GM23248 (cell line): ENCODE measurements at regions not wholly inside any gene's neighbourhood (a gene's known extent, or its start where the extent isn't known, plus 50 kb on each side); places are given as distances from the start of the nearest gene placed in this dataset.

ENCODE experiments used
- DNase-seq: peaks from one replicate; pipeline ENCODE4 v3.0.0-alpha.2; 2015
- H2AFZ ChIP-seq: fragments of 200-600 bp; sonication (generic); 2 replicates; pipeline ENCODE4 v1.6.1; 2016; ENCODE audit warnings: antibody characterized with exemption
- H3F3A ChIP-seq: fragments of 200-600 bp; sonication (generic); 2 replicates; pipeline ENCODE4 v1.6.1; 2016; ENCODE audit warnings: mild to moderate bottlenecking, antibody characterized with exemption, mixed run types; ENCODE audit not compliant: insufficient read depth
- H3K27ac ChIP-seq: fragments of 200-600 bp; sonication (generic); 2 replicates; pipeline ENCODE4 v1.5.1; 2016; ENCODE audit warnings: mild to moderate bottlenecking
- H3K27me3 ChIP-seq: fragments of 200-600 bp; sonication (generic); replicated peaks from 2 replicates; pipeline ENCODE4 v1.6.1; 2016; ENCODE audit warnings: mild to moderate bottlenecking; ENCODE audit not compliant: insufficient read depth
- H3K36me3 ChIP-seq: fragments of 200-600 bp; sonication (generic); 2 replicates; pipeline ENCODE4 v1.6.1; 2016; ENCODE audit warnings: low read depth, mild to moderate bottlenecking
- H3K4me1 ChIP-seq: fragments of 200-600 bp; sonication (generic); 2 replicates; pipeline ENCODE4 v1.6.1; 2016; ENCODE audit warnings: mild to moderate bottlenecking; ENCODE audit not compliant: insufficient read depth
- H3K4me2 ChIP-seq: fragments of 200-600 bp; sonication (generic); one replicate; pipeline ENCODE4 v1.6.1; 2016; ENCODE audit warnings: mild to moderate bottlenecking; ENCODE audit not compliant: unreplicated experiment
- H3K4me3 ChIP-seq: fragments of 200-600 bp; sonication (generic); 2 replicates; pipeline ENCODE4 v1.5.1; 2016; ENCODE audit warnings: mild to moderate bottlenecking
- H3K79me2 ChIP-seq: fragments of 200-600 bp; sonication (generic); 2 replicates; pipeline ENCODE4 v1.6.1; 2016; ENCODE audit warnings: mild to moderate bottlenecking; ENCODE audit not compliant: insufficient read depth
- H3K9ac ChIP-seq: fragments of 200-600 bp; sonication (generic); 2 replicates; pipeline ENCODE4 v1.6.1; 2016; ENCODE audit warnings: mild to moderate bottlenecking
- H3K9me2 ChIP-seq: fragments of 200-600 bp; sonication (generic); 2 replicates; pipeline ENCODE4 v1.6.1; 2016; ENCODE audit warnings: mixed run types, mild to moderate bottlenecking, moderate library complexity; ENCODE audit not compliant: insufficient read depth
- H3K9me3 ChIP-seq: fragments of 200-600 bp; sonication (generic); one replicate; pipeline ENCODE4 v1.6.1; 2017; ENCODE audit warnings: low read depth
- H4K20me1 ChIP-seq: fragments of 200-600 bp; sonication (generic); 2 replicates; pipeline ENCODE4 v1.6.0; 2016; ENCODE audit not compliant: insufficient read depth
- EZH2 ChIP-seq: fragments of 200-600 bp; sonication (generic); IDR thresholded peaks from 2 replicates; pipeline ENCODE4 v1.6.1; 2018; ENCODE audit warnings: antibody characterized with exemption, mild to moderate bottlenecking; ENCODE audit not compliant: insufficient read depth, poor library complexity, severe bottlenecking
- EZH2phosphoT487 ChIP-seq: fragments of 200-600 bp; sonication (generic); IDR thresholded peaks from 2 replicates; pipeline ENCODE4 v1.6.1; 2018; ENCODE audit warnings: antibody characterized with exemption, moderate library complexity, mild to moderate bottlenecking, low read depth; ENCODE audit not compliant: insufficient read depth
- WGBS, 2 experiments: methylation state at CpG; one replicate each; pipeline ENCODE4 v1.1.6; 2015 to 2017; ENCODE audit warnings: low lambda C conversion rate in 2 of 2, low coverage in 1 of 2; ENCODE audit errors: missing lambda C conversion rate in 2 of 2; 5-methylcytosine and 5-hydroxymethylcytosine counted together
- in situ Hi-C: fragments of 300-500 bp; cut with MboI; formaldehyde crosslinking; loops from 2 replicates; pipeline ENCODE4 v1.15.0; 2020

DNA sequence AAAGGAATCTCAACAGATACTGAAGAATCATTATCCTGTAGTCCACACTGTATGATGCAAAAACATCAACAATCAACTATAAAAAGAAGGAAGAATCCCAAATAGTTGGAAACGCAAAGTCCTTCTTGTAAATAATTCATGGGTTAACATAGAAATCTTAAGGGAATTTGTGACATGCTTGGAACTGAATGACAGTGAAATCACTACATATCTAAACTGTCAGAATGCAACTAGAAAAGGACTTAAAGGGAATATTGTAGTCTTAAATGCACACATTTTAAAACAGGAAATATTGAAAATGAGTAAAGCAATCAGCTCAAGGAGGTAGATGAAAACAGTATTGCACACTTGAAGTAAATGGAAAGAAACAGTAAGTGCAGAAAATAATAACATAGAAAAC lies 147.6 kb upstream of the MPPED2 start:
- Histone ChIP-seq H3K4me2 (no peak overlapping the region), H3K9me3 (no peaks in the 10 kb centered on the region), H3K9ac (no peak overlapping the region), H3F3A (no peaks in the 10 kb centered on the region), H3K4me3 (no peak overlapping the region), H3K79me2 (no peaks in the 10 kb centered on the region), H3K4me1 (no peaks in the 10 kb centered on the region), H4K20me1 (no peaks in the 10 kb centered on the region), H3K27me3 (no peaks in the 10 kb centered on the region), H2AFZ (no peak overlapping the region), H3K27ac (no peak overlapping the region), H3K36me3 (no peaks in the 10 kb centered on the region), H3K9me2 (no peaks in the 10 kb centered on the region)
- TF ChIP-seq EZH2 (no peak), EZH2phosphoT487 (no peak)
- WGBS, 2 experiments = 26 to 39% methylated on average over 1 of the region's 1 CpG
- in situ Hi-C loops = no loop called here
- no peak for DNase-seq

DNA sequence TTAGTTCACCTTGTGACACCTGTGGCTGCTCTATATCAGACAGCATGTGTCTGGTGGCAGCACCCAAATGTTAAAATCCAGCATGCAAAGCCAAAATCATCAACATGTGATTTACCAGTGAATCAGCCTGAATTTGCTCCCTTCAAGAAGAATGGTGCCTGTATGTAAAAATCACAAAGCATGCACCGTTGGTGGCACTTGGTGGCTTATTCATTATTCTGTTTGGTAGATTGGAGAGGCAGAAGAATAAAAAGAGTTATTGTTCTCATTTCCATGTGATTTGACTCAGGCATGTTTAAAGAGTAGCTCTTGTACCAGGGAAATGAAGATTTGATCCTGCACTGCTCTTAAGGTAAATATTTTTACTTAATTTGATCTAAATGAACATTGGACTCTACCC lies 143.9 kb upstream of the MPPED2 start:
- H3K9me2 ChIP-seq = no peaks in the 10 kb centered on the region
- no peaks in the 10 kb centered on the region for H3K36me3 ChIP-seq
- DNase-seq = no peak
- WGBS, 2 experiments = 0% methylated on average over 1 of the region's 1 CpG
- no peak overlapping the region for H3K4me2 ChIP-seq
- no peak overlapping the region for H3K9ac ChIP-seq
- no peaks in the 10 kb centered on the region for H3K27me3 ChIP-seq
- no peaks in the 10 kb centered on the region for H3K9me3 ChIP-seq
- no peak overlapping the region for H3K4me3 ChIP-seq
- no peaks in the 10 kb centered on the region for H3K4me1 ChIP-seq
- no peaks in the 10 kb centered on the region for H4K20me1 ChIP-seq
- no peak overlapping the region for H3K27ac ChIP-seq
- no peak for TF ChIP-seq EZH2
- no peak for TF ChIP-seq EZH2phosphoT487
- no peak overlapping the region for H2AFZ ChIP-seq
- no peaks in the 10 kb centered on the region for H3K79me2 ChIP-seq
- in situ Hi-C loops = no loop called here
- no peaks in the 10 kb centered on the region for H3F3A ChIP-seq

DNA sequence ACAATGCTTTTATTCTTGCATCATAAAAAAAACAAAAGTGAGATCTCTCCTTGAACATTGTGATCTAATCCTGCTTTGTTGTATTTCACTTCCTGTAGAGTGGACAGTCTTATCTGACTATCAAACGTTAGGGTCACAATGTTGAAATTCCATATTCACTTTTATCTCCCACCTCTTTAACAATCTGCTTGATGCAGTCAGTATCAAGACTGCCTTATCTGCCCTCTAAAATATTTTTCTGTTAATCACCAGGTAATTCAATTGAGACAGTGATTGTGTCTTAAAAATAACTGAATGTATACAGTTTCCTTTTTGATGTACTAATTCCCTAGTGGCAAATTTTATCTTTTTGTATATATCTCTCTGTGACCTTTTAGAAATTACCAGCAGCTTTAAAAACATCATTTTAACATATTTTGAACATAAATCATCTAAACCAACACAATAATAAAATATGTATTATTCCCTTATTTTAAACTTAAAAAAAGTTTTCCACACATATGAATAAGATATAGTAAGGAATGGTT lies 143.1 kb upstream of the MPPED2 start:
- Histone ChIP-seq H3K4me2 (no peak overlapping the region), H3K27ac (no peak overlapping the region), H2AFZ (no peak overlapping the region), H3K4me1 (no peaks in the 10 kb centered on the region), H3K79me2 (no peaks in the 10 kb centered on the region), H3K4me3 (no peak overlapping the region), H3K9ac (no peak overlapping the region), H3K9me3 (no peaks in the 10 kb centered on the region), H3K27me3 (no peaks in the 10 kb centered on the region), H3K36me3 (no peaks in the 10 kb centered on the region), H3F3A (no peaks in the 10 kb centered on the region), H3K9me2 (no peaks in the 10 kb centered on the region), H4K20me1 (no peaks in the 10 kb centered on the region)
- TF ChIP-seq EZH2 = no peak
- TF ChIP-seq EZH2phosphoT487 = no peak
- in situ Hi-C loops = no loop called here
- 0 to 11% methylated on average over 1 of the region's 1 CpG for WGBS, 2 experiments
- no peak for DNase-seq

DNA sequence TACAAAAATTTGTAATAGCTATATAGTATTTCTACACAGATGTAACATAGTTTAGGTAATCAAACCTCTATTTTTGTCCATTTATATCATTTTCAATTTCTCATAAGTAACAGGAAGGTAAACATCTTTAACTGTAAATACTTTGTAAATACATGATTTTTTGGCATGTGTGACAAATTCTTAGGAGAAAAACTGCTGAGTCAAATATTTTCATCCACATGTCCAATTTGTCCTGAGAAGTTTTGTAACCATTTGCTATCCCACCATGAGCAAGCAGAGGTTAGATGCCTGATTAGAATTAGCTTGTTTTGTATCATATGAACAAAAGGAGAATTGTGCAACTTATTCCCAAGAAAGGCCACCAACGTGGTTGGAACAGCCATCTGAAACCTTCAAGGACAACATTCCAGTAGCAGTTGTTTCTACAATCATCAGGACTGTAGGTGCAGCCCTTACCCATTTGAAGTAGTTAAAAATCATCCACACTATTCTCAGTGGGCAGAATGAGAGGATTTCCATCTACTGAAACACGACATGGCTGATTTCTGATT lies 139.6 kb upstream of the MPPED2 start:
- no peaks in the 10 kb centered on the region for H3K9me2 ChIP-seq
- H3K79me2 ChIP-seq = no peaks in the 10 kb centered on the region
- H3K4me3 ChIP-seq = no peak overlapping the region
- no peaks in the 10 kb centered on the region for H4K20me1 ChIP-seq
- no peak overlapping the region for H2AFZ ChIP-seq
- in situ Hi-C loops = no loop called here
- no peaks in the 10 kb centered on the region for H3K4me1 ChIP-seq
- H3K9me3 ChIP-seq = no peaks in the 10 kb centered on the region
- H3K27ac ChIP-seq = no peak overlapping the region
- no peaks in the 10 kb centered on the region for H3K27me3 ChIP-seq
- TF ChIP-seq EZH2phosphoT487 (no peak), EZH2 (no peak)
- WGBS, 2 experiments = 0 to 2% methylated on average over 2 of the region's 2 CpGs
- H3K4me2 ChIP-seq = no peak overlapping the region
- no peaks in the 10 kb centered on the region for H3K36me3 ChIP-seq
- no peak for DNase-seq
- H3K9ac ChIP-seq = no peak overlapping the region
- H3F3A ChIP-seq = no peaks in the 10 kb centered on the region

DNA sequence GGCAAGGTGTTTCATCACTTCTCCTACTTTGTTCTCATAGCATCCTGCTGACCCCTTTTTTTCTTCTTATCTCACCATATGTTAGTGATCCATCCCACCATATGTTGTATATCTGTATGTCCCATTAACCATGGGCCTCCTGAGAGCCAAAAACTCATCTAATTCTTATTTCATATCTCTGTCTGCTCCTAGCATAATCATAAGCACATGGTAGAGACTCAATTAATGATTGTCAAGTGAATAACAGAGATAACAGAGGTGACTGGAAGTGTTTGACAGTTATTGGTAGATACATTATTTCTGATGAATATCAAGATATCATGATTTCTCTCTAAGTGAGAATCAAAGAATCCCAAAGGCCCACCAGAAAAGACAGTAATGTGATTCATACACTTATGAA lies 138.1 kb upstream of the MPPED2 start:
- no peaks in the 10 kb centered on the region for H3K36me3 ChIP-seq
- H3K9me2 ChIP-seq = no peaks in the 10 kb centered on the region
- H3K9me3 ChIP-seq = no peaks in the 10 kb centered on the region
- H3K4me3 ChIP-seq = no peak overlapping the region
- H3K9ac ChIP-seq = no peak overlapping the region
- no peak for DNase-seq
- no peak overlapping the region for H2AFZ ChIP-seq
- no peaks in the 10 kb centered on the region for H3F3A ChIP-seq
- in situ Hi-C loops = no loop called here
- no peaks in the 10 kb centered on the region for H3K27me3 ChIP-seq
- no peak overlapping the region for H3K4me2 ChIP-seq
- no peaks in the 10 kb centered on the region for H4K20me1 ChIP-seq
- TF ChIP-seq EZH2 = no peak
- no peak for TF ChIP-seq EZH2phosphoT487
- no peaks in the 10 kb centered on the region for H3K4me1 ChIP-seq
- no peak overlapping the region for H3K27ac ChIP-seq
- no peaks in the 10 kb centered on the region for H3K79me2 ChIP-seq
